ENCODE measurements at regions not wholly inside any gene's neighbourhood (a gene's known extent, or its start where the extent isn't known, plus 50 kb on each side); places are given as distances from the start of the nearest gene placed in this dataset.
"Not testable (repeated sequence)": the region's sequence is repeated elsewhere in the genome, so short reads cannot be mapped to it uniquely, and the experiment has no call there.

- H3K36me3 ChIP-seq (ENCODE audit: control insufficient read depth in 1 of 2, insufficient read depth in 2 of 2, low read length in 2 of 2); ATAC-seq; H3K9me3 ChIP-seq (ENCODE audit: control insufficient read depth in 1 of 2, insufficient read depth in 1 of 2, low read depth in 1 of 2, low read length in 2 of 2); H3K4me2 ChIP-seq (ENCODE audit: low read length); POLR2A ChIA-PET; intact Hi-C loops (cut with micrococcal nuclease); H3K27me3 ChIP-seq (ENCODE audit: insufficient read depth, low read length); H3K9me2 ChIP-seq (ENCODE audit: insufficient read depth); H3K79me2 ChIP-seq (ENCODE audit: insufficient read depth, low read length); H3K27ac ChIP-seq (ENCODE audit: low read depth, low read length); H3K4me1 ChIP-seq (ENCODE audit: control insufficient read depth in 1 of 2, insufficient read depth in 2 of 2, low read length in 2 of 2); BruUV-seq (replicated peaks); H4K20me1 ChIP-seq (ENCODE audit: insufficient read depth); H3K4me3 ChIP-seq (replicated peaks in 1 of 2; ENCODE audit: low read depth in 1 of 2, low read length in 2 of 2); CTCF ChIA-PET; H2AFZ ChIP-seq (ENCODE audit: low read depth, low read length, poor library complexity, severe bottlenecking); H3K9ac ChIP-seq (ENCODE audit: low read length); RAD21 ChIA-PET (ENCODE audit: low non-redundant PET in 1 of 2, low total read pairs in 2 of 2, uncharacterized antibody in 2 of 2, unreplicated experiment in 2 of 2); DNase-seq (ENCODE audit: low read depth, low spot score): not testable (repeated sequence)
These were observed 142.5 kb downstream of the RALA start for GRCh38 chr7:39765833-39766232.

GRCh38 chr7:39768439-39768838, 145.1 kb downstream of the RALA start:
- POLR2A ChIA-PET; intact Hi-C loops (cut with micrococcal nuclease); CTCF ChIA-PET: not testable (repeated sequence)

GRCh38 chr7:39774341-39774851, 151.0 kb downstream of the RALA start:
- H3K4me1 ChIP-seq (ENCODE audit: control insufficient read depth in 1 of 2, insufficient read depth in 2 of 2, low read length in 2 of 2); H3K79me2 ChIP-seq (ENCODE audit: insufficient read depth, low read length); H3K9ac ChIP-seq (ENCODE audit: low read length); H3K4me2 ChIP-seq (ENCODE audit: low read length); BruUV-seq (replicated peaks); DNase-seq (ENCODE audit: low read depth, low spot score); H3K9me2 ChIP-seq (ENCODE audit: insufficient read depth); H3K27me3 ChIP-seq (ENCODE audit: insufficient read depth, low read length); RAD21 ChIA-PET (ENCODE audit: low non-redundant PET in 1 of 2, low total read pairs in 2 of 2, uncharacterized antibody in 2 of 2, unreplicated experiment in 2 of 2); CTCF ChIA-PET; ATAC-seq; POLR2A ChIA-PET; intact Hi-C loops (cut with micrococcal nuclease); H4K20me1 ChIP-seq (ENCODE audit: insufficient read depth); H3K9me3 ChIP-seq (ENCODE audit: control insufficient read depth in 1 of 2, insufficient read depth in 1 of 2, low read depth in 1 of 2, low read length in 2 of 2); H3K4me3 ChIP-seq (replicated peaks in 1 of 2; ENCODE audit: low read depth in 1 of 2, low read length in 2 of 2); H3K36me3 ChIP-seq (ENCODE audit: control insufficient read depth in 1 of 2, insufficient read depth in 2 of 2, low read length in 2 of 2); H3K27ac ChIP-seq (ENCODE audit: low read depth, low read length); H2AFZ ChIP-seq (ENCODE audit: low read depth, low read length, poor library complexity, severe bottlenecking): not testable (repeated sequence)

More at GRCh38 chr7:39768439-39768838, 145.1 kb downstream of the RALA start:
- H3K4me3 ChIP-seq (replicated peaks in 1 of 2; ENCODE audit: low read depth in 1 of 2, low read length in 2 of 2); DNase-seq (ENCODE audit: low read depth, low spot score); H3K9me2 ChIP-seq (ENCODE audit: insufficient read depth); H3K4me1 ChIP-seq (ENCODE audit: control insufficient read depth in 1 of 2, insufficient read depth in 2 of 2, low read length in 2 of 2); H3K36me3 ChIP-seq (ENCODE audit: control insufficient read depth in 1 of 2, insufficient read depth in 2 of 2, low read length in 2 of 2); H3K4me2 ChIP-seq (ENCODE audit: low read length); ATAC-seq; H3K9me3 ChIP-seq (ENCODE audit: control insufficient read depth in 1 of 2, insufficient read depth in 1 of 2, low read depth in 1 of 2, low read length in 2 of 2); H4K20me1 ChIP-seq (ENCODE audit: insufficient read depth); H3K79me2 ChIP-seq (ENCODE audit: insufficient read depth, low read length); RAD21 ChIA-PET (ENCODE audit: low non-redundant PET in 1 of 2, low total read pairs in 2 of 2, uncharacterized antibody in 2 of 2, unreplicated experiment in 2 of 2); H2AFZ ChIP-seq (ENCODE audit: low read depth, low read length, poor library complexity, severe bottlenecking); H3K9ac ChIP-seq (ENCODE audit: low read length); H3K27me3 ChIP-seq (ENCODE audit: insufficient read depth, low read length); H3K27ac ChIP-seq (ENCODE audit: low read depth, low read length); BruUV-seq (replicated peaks): not testable (repeated sequence)

- POLR2A ChIA-PET; H3K9me3 ChIP-seq (ENCODE audit: control insufficient read depth in 1 of 2, insufficient read depth in 1 of 2, low read depth in 1 of 2, low read length in 2 of 2); CTCF ChIA-PET; intact Hi-C loops (cut with micrococcal nuclease); RAD21 ChIA-PET (ENCODE audit: low non-redundant PET in 1 of 2, low total read pairs in 2 of 2, uncharacterized antibody in 2 of 2, unreplicated experiment in 2 of 2); H3K4me3 ChIP-seq (replicated peaks in 1 of 2; ENCODE audit: low read depth in 1 of 2, low read length in 2 of 2); H3K36me3 ChIP-seq (ENCODE audit: control insufficient read depth in 1 of 2, insufficient read depth in 2 of 2, low read length in 2 of 2); H2AFZ ChIP-seq (ENCODE audit: low read depth, low read length, poor library complexity, severe bottlenecking); H3K27ac ChIP-seq (ENCODE audit: low read depth, low read length); H4K20me1 ChIP-seq (ENCODE audit: insufficient read depth); H3K4me2 ChIP-seq (ENCODE audit: low read length); H3K9me2 ChIP-seq (ENCODE audit: insufficient read depth); DNase-seq (ENCODE audit: low read depth, low spot score); H3K79me2 ChIP-seq (ENCODE audit: insufficient read depth, low read length); BruUV-seq (replicated peaks); ATAC-seq; H3K9ac ChIP-seq (ENCODE audit: low read length); H3K4me1 ChIP-seq (ENCODE audit: control insufficient read depth in 1 of 2, insufficient read depth in 2 of 2, low read length in 2 of 2); H3K27me3 ChIP-seq (ENCODE audit: insufficient read depth, low read length): not testable (repeated sequence)
These were observed 158.2 kb downstream of the RALA start for GRCh38 chr7:39781557-39781956.
